Mammary epithelial cell (primary cell): ENCODE measurements at regions not wholly inside any gene's neighbourhood (a gene's known extent, or its start where the extent isn't known, plus 50 kb on each side); places are given as distances from the start of the nearest gene placed in this dataset.

Experiments used
- CTCF ChIP-seq, 2 donors: IDR thresholded peaks in 1 of 2; conservative IDR thresholded peaks in 1 of 2; 2 replicates each; pipeline ENCODE4 v1.5.1; 2011 to 2012; ENCODE audit warnings: inconsistent platforms in 2 of 2, low read length in 2 of 2, mild to moderate bottlenecking in 2 of 2, control low read depth in 1 of 2, low read depth in 1 of 2; ENCODE audit not compliant: insufficient read depth in 1 of 2; ENCODE audit errors: extremely low read depth in 1 of 2
- EZH2 ChIP-seq: IDR thresholded peaks from 2 replicates; pipeline ENCODE4 v1.6.1; 2012; ENCODE audit warnings: low read length, inconsistent platforms, borderline replicate concordance

- TF ChIP-seq CTCF (conservative IDR thresholded peaks at IDR 0.05 in 1 of 2, IDR thresholded peaks at IDR 0.05 in 1 of 2; ENCODE audit: extremely low read depth in 1 of 2, insufficient read depth in 1 of 2, low read depth in 1 of 2, low read length in 2 of 2) (no peak), EZH2 (no peak)
Measured at GRCh38 chr1:177334903-177335302, 164.1 kb downstream of the BRINP2 start.
